ENCODE measurements at regions not wholly inside any gene's neighbourhood (a gene's known extent, or its start where the extent isn't known, plus 50 kb on each side); places are given as distances from the start of the nearest gene placed in this dataset.

- TF ChIP-seq CTCF (IDR thresholded peaks at IDR 0.05) (no peak), POLR2AphosphoS5 (IDR thresholded peaks at IDR 0.05; ENCODE audit: low read depth, low read length) (no peak), TCF7L2 (IDR thresholded peaks at IDR 0.05; ENCODE audit: low read depth, low read length) (no peak), REST (IDR thresholded peaks at IDR 0.05; ENCODE audit: insufficient read depth in 1 of 2, low read depth in 2 of 2, low read length in 1 of 2) (no peak), SIN3A (IDR thresholded peaks at IDR 0.05; ENCODE audit: borderline replicate concordance, insufficient read depth, low read depth, low read length) (no peak)
Measured at GRCh38 chr2:208571764-208572131, 165.2 kb downstream of the PTH2R start.
